ENCODE measurements at regions not wholly inside any gene's neighbourhood (a gene's known extent, or its start where the extent isn't known, plus 50 kb on each side); places are given as distances from the start of the nearest gene placed in this dataset.

- TF ChIP-seq, protein P1, sequence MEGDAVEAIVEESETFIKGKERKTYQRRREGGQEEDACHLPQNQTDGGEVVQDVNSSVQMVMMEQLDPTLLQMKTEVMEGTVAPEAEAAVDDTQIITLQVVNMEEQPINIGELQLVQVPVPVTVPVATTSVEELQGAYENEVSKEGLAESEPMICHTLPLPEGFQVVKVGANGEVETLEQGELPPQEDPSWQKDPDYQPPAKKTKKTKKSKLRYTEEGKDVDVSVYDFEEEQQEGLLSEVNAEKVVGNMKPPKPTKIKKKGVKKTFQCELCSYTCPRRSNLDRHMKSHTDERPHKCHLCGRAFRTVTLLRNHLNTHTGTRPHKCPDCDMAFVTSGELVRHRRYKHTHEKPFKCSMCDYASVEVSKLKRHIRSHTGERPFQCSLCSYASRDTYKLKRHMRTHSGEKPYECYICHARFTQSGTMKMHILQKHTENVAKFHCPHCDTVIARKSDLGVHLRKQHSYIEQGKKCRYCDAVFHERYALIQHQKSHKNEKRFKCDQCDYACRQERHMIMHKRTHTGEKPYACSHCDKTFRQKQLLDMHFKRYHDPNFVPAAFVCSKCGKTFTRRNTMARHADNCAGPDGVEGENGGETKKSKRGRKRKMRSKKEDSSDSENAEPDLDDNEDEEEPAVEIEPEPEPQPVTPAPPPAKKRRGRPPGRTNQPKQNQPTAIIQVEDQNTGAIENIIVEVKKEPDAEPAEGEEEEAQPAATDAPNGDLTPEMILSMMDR (IDR thresholded peaks at IDR 0.05; ENCODE audit: control extremely low read depth in 1 of 3, insufficient read depth in 1 of 3, low read depth in 1 of 3, low read length in 3 of 3): no peak
- TF ChIP-seq EZH2 (IDR thresholded peaks at IDR 0.05; ENCODE audit: low read depth, low read length, severe bottlenecking): no peak
- TF ChIP-seq EP300 (IDR thresholded peaks at IDR 0.05; ENCODE audit: borderline replicate concordance in 1 of 2, low read depth in 2 of 2, low read length in 2 of 2): peak in 1 of 2 experiments; percentile 65; a peak in 1 of 3 replicates
- TF ChIP-seq SRF (IDR thresholded peaks at IDR 0.05; ENCODE audit: low read depth, low read length): no peak
- TF ChIP-seq NRF1 (IDR thresholded peaks at IDR 0.05; ENCODE audit: low read depth, low read length): no peak
- no peak for TF ChIP-seq POLR2A (IDR thresholded peaks at IDR 0.05; ENCODE audit: control extremely low read depth in 1 of 2, low read depth in 2 of 2, low read length in 2 of 2)
- TF ChIP-seq EGR1 (IDR thresholded peaks at IDR 0.05; ENCODE audit: borderline replicate concordance, low read depth, low read length): no peak
- TF ChIP-seq TAF1 (IDR thresholded peaks at IDR 0.05; ENCODE audit: low read depth, low read length): no peak
- TF ChIP-seq JUN (IDR thresholded peaks at IDR 0.05; ENCODE audit: low read depth, low read length): no peak
Measured at GRCh38 chrX:40996886-40997530, 88.2 kb upstream of the USP9X start.

Measured in H1 (cell line).